Esophagus (tissue), 2 donors: ENCODE measurements at regions not wholly inside any gene's neighbourhood (a gene's known extent, or its start where the extent isn't known, plus 50 kb on each side); places are given as distances from the start of the nearest gene placed in this dataset.
A peak's percentile ranks its signal among the peaks of the same experiment; 100 is the strongest.

ENCODE experiments used
- H3K27ac ChIP-seq, 2 donors: one replicate each; pipeline ENCODE4 v1.5.1; 2013; ENCODE audit warnings: low read depth in 2 of 2, mild to moderate bottlenecking in 2 of 2, inconsistent platforms in 1 of 2, low read length in 1 of 2, moderate library complexity in 1 of 2
- H3K27me3 ChIP-seq, 2 donors: one replicate each; pipeline ENCODE4 v1.6.1; 2013; ENCODE audit warnings: low read length in 2 of 2, control low read depth in 1 of 2, mild to moderate bottlenecking in 1 of 2; ENCODE audit not compliant: insufficient read depth in 2 of 2, control insufficient read depth in 1 of 2
- H3K36me3 ChIP-seq, 2 donors: one replicate each; pipeline ENCODE4 v1.6.1; 2013; ENCODE audit warnings: low read length in 1 of 2; ENCODE audit not compliant: control insufficient read depth in 2 of 2, insufficient read depth in 2 of 2
- H3K4me1 ChIP-seq, 2 donors: one replicate each; pipeline ENCODE4 v1.6.1; 2013; ENCODE audit warnings: low read length in 1 of 2; ENCODE audit not compliant: control insufficient read depth in 2 of 2, insufficient read depth in 2 of 2
- H3K4me3 ChIP-seq, 2 donors: one replicate each; pipeline ENCODE4 v1.5.1; 2013; ENCODE audit warnings: low read length in 2 of 2, mild to moderate bottlenecking in 2 of 2, low read depth in 1 of 2, moderate library complexity in 1 of 2
- H3K9me3 ChIP-seq, 2 donors: one replicate each; pipeline ENCODE4 v1.6.1; 2013; ENCODE audit warnings: mild to moderate bottlenecking in 2 of 2, low read depth in 1 of 2, low read length in 1 of 2, moderate library complexity in 1 of 2; ENCODE audit not compliant: control insufficient read depth in 2 of 2, insufficient read depth in 1 of 2
- WGBS, 2 donors: extraction: QIAGEN DNeasy Blood & Tissue Kit; methylation state at CpG; one replicate each; pipeline ENCODE4 v1.1.7; 2013; 5-methylcytosine and 5-hydroxymethylcytosine counted together
- donor health status: healthy with polysubstance abuse.
- donor health status: Bipolar disorder and iron deficiency.

- no peaks in the 10 kb centered on the region for H3K4me1 ChIP-seq
Measured at GRCh38 chr9:79104951-79105350, 466.8 kb upstream of the TLE4 start.

GRCh38 chr9:79107911-79108676 lies 463.7 kb upstream of the TLE4 start:
- H3K9me3 ChIP-seq = no peaks in the 10 kb centered on the region
- WGBS, 2 donors = 76 to 78% methylated on average over 3 of the region's 3 CpGs
- no peaks in the 10 kb centered on the region for H3K36me3 ChIP-seq
- H3K27ac ChIP-seq = no peak overlapping the region
- H3K4me1 ChIP-seq = no peaks in the 10 kb centered on the region
- no peaks in the 10 kb centered on the region for H3K27me3 ChIP-seq
- no peak overlapping the region for H3K4me3 ChIP-seq

More at GRCh38 chr9:79104951-79105350, 466.8 kb upstream of the TLE4 start:
- H3K27me3 ChIP-seq = no peaks in the 10 kb centered on the region
- H3K9me3 ChIP-seq = no peaks in the 10 kb centered on the region
- no peak overlapping the region for H3K4me3 ChIP-seq
- H3K27ac ChIP-seq = no peak overlapping the region
- WGBS, 2 donors = 40 to 50% methylated on average over 2 of the region's 2 CpGs
- H3K36me3 ChIP-seq = no peaks in the 10 kb centered on the region

- Histone ChIP-seq H3K4me3 (no peak overlapping the region), H3K4me1 (no peaks in the 10 kb centered on the region), H3K36me3 (no peaks in the 10 kb centered on the region), H3K9me3 (no peaks in the 10 kb centered on the region), H3K27me3 (no peaks in the 10 kb centered on the region), H3K27ac (no peak overlapping the region)
- WGBS, 2 donors = 81 to 85% methylated on average over 4 of the region's 4 CpGs
Measured at GRCh38 chr9:79111653-79112052, 460.1 kb upstream of the TLE4 start.

GRCh38 chr9:79115176-79115575 lies 456.6 kb upstream of the TLE4 start:
- no peak overlapping the region for H3K27ac ChIP-seq
- no peaks in the 10 kb centered on the region for H3K9me3 ChIP-seq
- H3K4me1 ChIP-seq = no peaks in the 10 kb centered on the region
- WGBS, 2 donors = 75 to 84% methylated on average over 4 of the region's 4 CpGs
- H3K36me3 ChIP-seq = no peaks in the 10 kb centered on the region
- H3K4me3 ChIP-seq = no peak overlapping the region
- H3K27me3 ChIP-seq = no peaks in the 10 kb centered on the region

GRCh38 chr9:79116041-79116440 lies 455.7 kb upstream of the TLE4 start:
- Histone ChIP-seq H3K27me3 (no peaks in the 10 kb centered on the region), H3K9me3 (no peaks in the 10 kb centered on the region), H3K36me3 (no peaks in the 10 kb centered on the region), H3K4me1 (no peaks in the 10 kb centered on the region), H3K4me3 (no peak overlapping the region), H3K27ac (no peak overlapping the region)
- 91% methylated on average over 3 of the region's 3 CpGs for WGBS, 2 donors

- no peak overlapping the region for H3K4me3 ChIP-seq
- no peaks in the 10 kb centered on the region for H3K9me3 ChIP-seq
- H3K4me1 ChIP-seq = no peaks in the 10 kb centered on the region
- no peak overlapping the region for H3K27ac ChIP-seq
- no peaks in the 10 kb centered on the region for H3K36me3 ChIP-seq
- no peaks in the 10 kb centered on the region for H3K27me3 ChIP-seq
- 94 to 96% methylated on average over 6 of the region's 6 CpGs for WGBS, 2 donors
Measured at GRCh38 chr9:79116709-79117108, 455.1 kb upstream of the TLE4 start.

- Histone ChIP-seq H3K4me1 (no peaks in the 10 kb centered on the region), H3K27ac (peak overlapping the region; percentile 22 to 47)
Measured at GRCh38 chr9:79120533-79120932, 451.2 kb upstream of the TLE4 start.

GRCh38 chr9:79120941-79121340 lies 450.8 kb upstream of the TLE4 start:
- Histone ChIP-seq H3K27ac (peak overlapping the region; percentile 22 to 47), H3K4me3 (no peak overlapping the region), H3K4me1 (no peaks in the 10 kb centered on the region), H3K27me3 (no peaks in the 10 kb centered on the region), H3K36me3 (no peaks in the 10 kb centered on the region), H3K9me3 (no peaks in the 10 kb centered on the region)
- 38 to 45% methylated on average over 2 of the region's 2 CpGs for WGBS, 2 donors

More at GRCh38 chr9:79120533-79120932, 451.2 kb upstream of the TLE4 start:
- Histone ChIP-seq H3K36me3 (no peaks in the 10 kb centered on the region), H3K4me3 (no peak overlapping the region), H3K9me3 (no peaks in the 10 kb centered on the region), H3K27me3 (no peaks in the 10 kb centered on the region)
- 40 to 47% methylated on average over 2 of the region's 2 CpGs for WGBS, 2 donors

GRCh38 chr9:79123415-79123814 lies 448.4 kb upstream of the TLE4 start:
- Histone ChIP-seq H3K9me3 (no peaks in the 10 kb centered on the region), H3K4me3 (no peak overlapping the region), H3K36me3 (no peaks in the 10 kb centered on the region), H3K4me1 (no peaks in the 10 kb centered on the region), H3K27ac (no peak overlapping the region), H3K27me3 (no peaks in the 10 kb centered on the region)
- 64 to 68% methylated on average over 4 of the region's 4 CpGs for WGBS, 2 donors

- peaks cover 0 to 6% of the 10 kb centered on the region in 2 donors for H3K4me1 ChIP-seq
- H3K4me3 ChIP-seq = no peak overlapping the region
- whole genome bisulfite sequencing, 2 donors = 40 to 49% methylated on average over 4 of the region's 4 CpGs
- H3K27ac ChIP-seq = no peak overlapping the region
- H3K36me3 ChIP-seq = no peaks in the 10 kb centered on the region
- H3K9me3 ChIP-seq = no peaks in the 10 kb centered on the region
- H3K27me3 ChIP-seq = no peaks in the 10 kb centered on the region
Measured at GRCh38 chr9:79127661-79128060, 444.1 kb upstream of the TLE4 start.
